ENCODE measurements at regions not wholly inside any gene's neighbourhood (a gene's known extent, or its start where the extent isn't known, plus 50 kb on each side); places are given as distances from the start of the nearest gene placed in this dataset.

DNA sequence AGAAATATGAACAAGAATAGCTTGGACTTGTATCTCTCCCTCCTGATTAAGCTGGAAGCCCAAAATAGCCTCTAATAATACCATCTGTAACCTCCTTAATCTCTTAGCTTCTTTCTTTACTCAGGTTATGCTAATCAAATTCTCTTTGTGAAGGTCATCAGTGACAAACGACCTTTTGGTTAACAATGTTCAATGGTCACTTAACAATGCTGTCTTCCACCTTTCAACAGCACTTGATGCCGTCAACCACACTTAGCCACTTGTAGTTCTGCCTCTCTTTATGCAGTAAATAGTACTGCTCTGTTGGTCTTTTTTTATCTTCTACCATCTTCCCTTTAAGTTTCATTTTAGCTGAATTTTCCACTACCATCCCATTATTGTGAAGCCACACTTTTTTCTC, 476.6 kb upstream of the TGFBR2 start:
- no peak for TF ChIP-seq POLR2A (IDR thresholded peaks at IDR 0.05)
- TF ChIP-seq, protein P1, sequence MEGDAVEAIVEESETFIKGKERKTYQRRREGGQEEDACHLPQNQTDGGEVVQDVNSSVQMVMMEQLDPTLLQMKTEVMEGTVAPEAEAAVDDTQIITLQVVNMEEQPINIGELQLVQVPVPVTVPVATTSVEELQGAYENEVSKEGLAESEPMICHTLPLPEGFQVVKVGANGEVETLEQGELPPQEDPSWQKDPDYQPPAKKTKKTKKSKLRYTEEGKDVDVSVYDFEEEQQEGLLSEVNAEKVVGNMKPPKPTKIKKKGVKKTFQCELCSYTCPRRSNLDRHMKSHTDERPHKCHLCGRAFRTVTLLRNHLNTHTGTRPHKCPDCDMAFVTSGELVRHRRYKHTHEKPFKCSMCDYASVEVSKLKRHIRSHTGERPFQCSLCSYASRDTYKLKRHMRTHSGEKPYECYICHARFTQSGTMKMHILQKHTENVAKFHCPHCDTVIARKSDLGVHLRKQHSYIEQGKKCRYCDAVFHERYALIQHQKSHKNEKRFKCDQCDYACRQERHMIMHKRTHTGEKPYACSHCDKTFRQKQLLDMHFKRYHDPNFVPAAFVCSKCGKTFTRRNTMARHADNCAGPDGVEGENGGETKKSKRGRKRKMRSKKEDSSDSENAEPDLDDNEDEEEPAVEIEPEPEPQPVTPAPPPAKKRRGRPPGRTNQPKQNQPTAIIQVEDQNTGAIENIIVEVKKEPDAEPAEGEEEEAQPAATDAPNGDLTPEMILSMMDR (IDR thresholded peaks at IDR 0.05) = no peak
